H1 (cell line): ENCODE measurements at regions not wholly inside any gene's neighbourhood (a gene's known extent, or its start where the extent isn't known, plus 50 kb on each side); places are given as distances from the start of the nearest gene placed in this dataset.

Experiments used
- CTCF ChIA-PET: fragments of 300-600 bp; sonication (Branson Sonifier 250); formaldehyde crosslinking; loops from one replicate; lab custom pipeline; 2021; ENCODE audit not compliant: partially characterized antibody; lab: Charles Lee
- POLR2A ChIA-PET: fragments of 300-600 bp; sonication (Branson Sonifier 250); formaldehyde crosslinking; loops from one replicate; lab custom pipeline; 2021; ENCODE audit warnings: inconsistent platforms; ENCODE audit not compliant: partially characterized antibody; lab: Charles Lee
- DNase-seq, 2 experiments: peaks; one replicate each; pipeline versions ENCODE4 v3.0.0 to v3.0.0-alpha.2; 2010 to 2022; ENCODE audit warnings: low spot score in 2 of 2, low read depth in 1 of 2, mixed read lengths in 1 of 2
- FAIRE-seq: peaks from 2 replicates; lab custom pipeline; 2011; peaks lifted over from hg19 to GRCh38; lab: Jason Lieb, UNC
- H2AFZ ChIP-seq: 2 replicates; pipeline ENCODE4 v1.8.1; 2012; ENCODE audit warnings: low read length, inconsistent platforms
- H2AK5ac ChIP-seq: 2 replicates; pipeline ENCODE4 v1.6.1; 2013; ENCODE audit warnings: low read depth, low read length
- H2BK120ac ChIP-seq: replicated peaks from 2 replicates; pipeline ENCODE3; 2013; ENCODE audit warnings: low read depth, low read length, inconsistent platforms
- H2BK12ac ChIP-seq: 2 replicates; pipeline ENCODE4 v1.6.1; 2013; ENCODE audit warnings: low read depth, low read length
- H2BK15ac ChIP-seq: 2 replicates; pipeline ENCODE4 v1.6.1; 2013; ENCODE audit warnings: low read length
- H2BK20ac ChIP-seq: 2 replicates; pipeline ENCODE4 v1.6.1; 2013; ENCODE audit warnings: low read length
- H2BK5ac ChIP-seq: 2 replicates; pipeline ENCODE4 v1.6.1; 2013; ENCODE audit warnings: low read depth, low read length
- H3K14ac ChIP-seq: 2 replicates; pipeline ENCODE4 v1.6.1; 2013; ENCODE audit warnings: inconsistent platforms; ENCODE audit not compliant: insufficient read length
- H3K18ac ChIP-seq: 2 replicates; pipeline ENCODE4 v1.6.1; 2013; ENCODE audit warnings: low read length; ENCODE audit errors: extremely low read depth
- H3K23ac ChIP-seq: 2 replicates; pipeline ENCODE4 v1.6.1; 2013; ENCODE audit warnings: inconsistent platforms; ENCODE audit not compliant: insufficient read length
- H3K23me2 ChIP-seq: 2 replicates; pipeline ENCODE4 v1.6.1; 2013; ENCODE audit warnings: low read depth, low read length
- H3K27ac ChIP-seq: 2 replicates; pipeline ENCODE4 v1.6.1; 2011; ENCODE audit warnings: low read depth, low read length, inconsistent platforms
- H3K27me3 ChIP-seq, 4 experiments: replicated peaks in 1 of 4; 1 replicate in 1 of 4; 2 replicates in 3 of 4; pipeline versions ENCODE4 v1.6.1 to v1.8.1; 2011 to 2013; ENCODE audit warnings: low read length in 3 of 4, mild to moderate bottlenecking in 3 of 4, inconsistent platforms in 2 of 4, mixed read lengths in 2 of 4, moderate library complexity in 1 of 4; ENCODE audit not compliant: control insufficient read depth in 3 of 4, insufficient read depth in 3 of 4; ENCODE audit errors: extremely low read depth in 1 of 4
- H3K36me3 ChIP-seq, 4 experiments: 2 replicates each; pipeline versions ENCODE4 v1.6.1 to v1.8.1; 2011 to 2013; ENCODE audit warnings: mild to moderate bottlenecking in 4 of 4, low read length in 3 of 4, moderate library complexity in 2 of 4, control low read depth in 1 of 4, inconsistent platforms in 1 of 4; ENCODE audit not compliant: insufficient read depth in 4 of 4, control insufficient read depth in 2 of 4
- H3K4ac ChIP-seq: replicated peaks from 2 replicates; pipeline ENCODE3; 2013; ENCODE audit warnings: low read length, low read depth, mixed read lengths, inconsistent platforms; ENCODE audit not compliant: insufficient read length
- H3K4me1 ChIP-seq, 4 experiments: replicated peaks in 1 of 4; 1 replicate in 1 of 4; 2 replicates in 3 of 4; pipeline versions ENCODE4 v1.6.1 to v1.8.1; 2011 to 2013; ENCODE audit warnings: low read length in 3 of 4, inconsistent platforms in 2 of 4, mixed read lengths in 1 of 4; ENCODE audit not compliant: insufficient read depth in 4 of 4, control insufficient read depth in 3 of 4
- H3K4me2 ChIP-seq, 2 experiments: 2 replicates each; pipeline versions ENCODE4 v1.6.1 to v1.8.1; 2011 to 2013; ENCODE audit warnings: low read depth in 2 of 2, low read length in 2 of 2, control low read depth in 1 of 2, inconsistent platforms in 1 of 2, mild to moderate bottlenecking in 1 of 2; ENCODE audit not compliant: insufficient read depth in 1 of 2
- H3K4me3 ChIP-seq, 4 experiments: fragments of 200-600, 300-600 bp in 1 of 4; sonication (generic), shearing (Covaris generic), sonication (Bioruptor Twin) in 1 of 4; 2 replicates each; pipeline versions ENCODE4 v1.5.1 to v1.8.1; 2011 to 2016; ENCODE audit warnings: low read length in 4 of 4, low read depth in 3 of 4, control low read depth in 2 of 4, inconsistent platforms in 2 of 4, mild to moderate bottlenecking in 2 of 4, mixed read lengths in 1 of 4, moderate library complexity in 1 of 4; ENCODE audit not compliant: insufficient read depth in 2 of 4; ENCODE audit errors: extremely low read depth in 1 of 4
- H3K56ac ChIP-seq: replicated peaks from 2 replicates; pipeline ENCODE3; 2013; ENCODE audit warnings: low read depth, mild to moderate bottlenecking, mixed read lengths, low read length, inconsistent platforms; ENCODE audit not compliant: insufficient read length
- H3K79me1 ChIP-seq: 2 replicates; pipeline ENCODE4 v1.6.1; 2013; ENCODE audit warnings: low read depth, low read length, control low read depth
- H3K79me2 ChIP-seq, 2 experiments: 2 replicates each; pipeline versions ENCODE4 v1.6.1 to v1.8.1; 2012 to 2013; ENCODE audit warnings: low read length in 2 of 2, mild to moderate bottlenecking in 2 of 2, inconsistent platforms in 1 of 2; ENCODE audit not compliant: insufficient read depth in 2 of 2, control insufficient read depth in 1 of 2
- H3K9ac ChIP-seq, 4 experiments: replicated peaks in 1 of 4; 1 replicate in 1 of 4; 2 replicates in 3 of 4; pipeline versions ENCODE4 v1.6.1 to v1.8.1; 2011 to 2013; ENCODE audit warnings: low read depth in 3 of 4, low read length in 3 of 4, control low read depth in 2 of 4, mild to moderate bottlenecking in 2 of 4, moderate library complexity in 2 of 4, inconsistent platforms in 1 of 4; ENCODE audit errors: extremely low read depth in 1 of 4
- H3K9me3 ChIP-seq, 2 experiments: 2 replicates each; pipeline versions ENCODE4 v1.6.1 to v1.8.1; 2012 to 2013; ENCODE audit warnings: mild to moderate bottlenecking in 2 of 2, moderate library complexity in 2 of 2, control low read depth in 1 of 2, inconsistent platforms in 1 of 2, low read depth in 1 of 2, low read length in 1 of 2, mixed read lengths in 1 of 2; ENCODE audit not compliant: insufficient read depth in 2 of 2
- H4K20me1 ChIP-seq, 2 experiments: replicated peaks in 1 of 2; 2 replicates each; pipeline versions ENCODE3 to v1.8.1; 2011 to 2013; ENCODE audit warnings: inconsistent platforms in 2 of 2, low read length in 2 of 2, mild to moderate bottlenecking in 1 of 2; ENCODE audit not compliant: insufficient read depth in 2 of 2, control insufficient read depth in 1 of 2
- H4K5ac ChIP-seq: 2 replicates; pipeline ENCODE4 v1.6.1; 2013; ENCODE audit warnings: low read length, low read depth, mixed read lengths, inconsistent platforms; ENCODE audit not compliant: insufficient read length
- H4K8ac ChIP-seq: 2 replicates; pipeline ENCODE4 v1.8.0; 2013; ENCODE audit warnings: mild to moderate bottlenecking, moderate library complexity, low read length, inconsistent platforms; ENCODE audit not compliant: insufficient read depth; ENCODE audit errors: extremely low read depth
- H4K91ac ChIP-seq: replicated peaks from 2 replicates; pipeline ENCODE3; 2013; ENCODE audit warnings: low read length, mixed read lengths, inconsistent platforms; ENCODE audit not compliant: insufficient read length
- BCL11A ChIP-seq, 2 experiments: IDR thresholded peaks; one replicate each; pipeline ENCODE4 v1.6.1; 2011; ENCODE audit warnings: low read depth in 2 of 2, low read length in 2 of 2, mild to moderate bottlenecking in 2 of 2
- CEBPB ChIP-seq: IDR thresholded peaks from 2 replicates; pipeline ENCODE4 v1.6.1; 2012; ENCODE audit warnings: low read depth, low read length
- EZH2 ChIP-seq: fragments of 200-600 bp; sonication (generic); IDR thresholded peaks from 2 replicates; pipeline ENCODE4 v1.7.1; 2012; ENCODE audit warnings: low read depth, mild to moderate bottlenecking, moderate library complexity, low read length, inconsistent platforms; ENCODE audit not compliant: severe bottlenecking
- GABPA ChIP-seq: IDR thresholded peaks from 2 replicates; pipeline ENCODE4 v1.6.1; 2011; ENCODE audit warnings: mild to moderate bottlenecking, low read length, moderate library complexity, borderline replicate concordance; ENCODE audit not compliant: insufficient read depth
- HDAC2 ChIP-seq, 2 experiments: fragments of 300-600 bp in 1 of 2; sonication (generic) in 1 of 2; IDR thresholded peaks; 2 replicates each; pipeline ENCODE4 v1.6.1; 2011 to 2012; ENCODE audit warnings: low read depth in 2 of 2, low read length in 2 of 2, mild to moderate bottlenecking in 2 of 2, moderate library complexity in 2 of 2, borderline replicate concordance in 1 of 2, inconsistent platforms in 1 of 2
- POLR2AphosphoS5 ChIP-seq: IDR thresholded peaks from 2 replicates; pipeline ENCODE4 v1.6.1; 2011; ENCODE audit warnings: low read depth, low read length
- RNF2 ChIP-seq: fragments of 200-900, 300-1000 bp; sonication (generic); IDR thresholded peaks from 2 replicates; pipeline ENCODE4 v1.7.1; 2016; ENCODE audit warnings: borderline replicate concordance, low read depth, mild to moderate bottlenecking, antibody characterized with exemption, low read length; ENCODE audit not compliant: poor library complexity, severe bottlenecking; ENCODE audit errors: missing control alignments
- SIRT6 ChIP-seq: IDR thresholded peaks from one replicate; pipeline ENCODE4 v1.7.1; 2012; ENCODE audit warnings: low read length, inconsistent platforms
- SP4 ChIP-seq: IDR thresholded peaks from 2 replicates; pipeline ENCODE4 v1.6.1; 2012; ENCODE audit warnings: low read length, inconsistent platforms
- TAF1 ChIP-seq: IDR thresholded peaks from 2 replicates; pipeline ENCODE4 v1.6.1; 2011; ENCODE audit warnings: mild to moderate bottlenecking, low read depth, low read length
- TBP ChIP-seq: IDR thresholded peaks from 2 replicates; pipeline ENCODE4 v1.6.1; 2011; ENCODE audit warnings: low read depth, low read length, improper control_type of control experiment
- WGBS, 2 experiments: shearing (Covaris generic) in 1 of 2; methylation state at CpG; one replicate each; pipeline versions ENCODE4 v1.1.6 to v1.1.7; 2013 to 2015; ENCODE audit warnings: low lambda C conversion rate in 2 of 2, mixed read lengths in 2 of 2, inconsistent platforms in 1 of 2, low coverage in 1 of 2, missing lambda C conversion rate in 1 of 2; ENCODE audit not compliant: insufficient replicate concordance in 2 of 2, insufficient coverage in 1 of 2, insufficient read length in 1 of 2; ENCODE audit errors: extremely low coverage in 1 of 2, missing lambda C conversion rate in 1 of 2; 5-methylcytosine and 5-hydroxymethylcytosine counted together
- TF ChIP-seq, protein P1 (sequence below): IDR thresholded peaks from 2 replicates; pipeline ENCODE4 v1.6.1; 2012; ENCODE audit warnings: inconsistent platforms

DNA sequence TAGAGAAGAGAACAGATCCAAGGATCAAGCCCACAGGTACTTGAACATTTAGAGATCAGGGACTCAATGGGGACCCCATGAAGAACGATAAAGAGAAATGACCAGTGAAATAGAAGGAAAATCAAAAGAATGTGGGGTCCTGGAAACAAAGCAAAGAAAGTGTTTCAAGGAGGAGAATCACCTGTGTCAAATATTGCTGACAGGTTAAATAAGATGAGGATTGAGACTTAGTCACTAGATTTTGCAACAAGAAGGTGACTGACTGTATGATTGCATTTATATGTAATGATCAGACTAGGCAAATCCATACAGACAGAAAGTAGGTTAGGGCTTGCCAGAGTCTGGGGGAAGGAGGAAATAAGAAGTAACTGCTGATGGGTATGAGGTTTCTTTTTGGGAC lies 254.9 kb upstream of the NPY start:
- H3K56ac ChIP-seq: no peak overlapping the region
- H2BK120ac ChIP-seq: no peak overlapping the region
- ChIA-PET CTCF (no interaction called here), POLR2A (no interaction called here)
- H2BK5ac ChIP-seq: no peak overlapping the region
- H3K4me3 ChIP-seq: no peak overlapping the region
- no peak overlapping the region for H4K5ac ChIP-seq
- H2BK12ac ChIP-seq: no peak overlapping the region
- no peak overlapping the region for H2BK20ac ChIP-seq
- H3K23me2 ChIP-seq: peaks cover 4% of the 10 kb centered on the region; the same call in 1 of the 2 replicates
- no peak overlapping the region for H2AK5ac ChIP-seq
- H3K79me2 ChIP-seq: no peaks in the 10 kb centered on the region
- no peak overlapping the region for H2AFZ ChIP-seq
- no peaks in the 10 kb centered on the region for H3K79me1 ChIP-seq
- peaks cover 0 to 14% (median 4%) of the 10 kb centered on the region in 4 experiments; a peak in 3 of 7 replicates for H3K4me1 ChIP-seq
- TF ChIP-seq SP4 (no peak), RNF2 (no peak), CEBPB (no peak), TAF1 (no peak), HDAC2 (IDR thresholded peaks at IDR 0.05; ENCODE audit: borderline replicate concordance in 1 of 2, low read depth in 2 of 2, low read length in 2 of 2) (no peak), POLR2AphosphoS5 (no peak), TBP (no peak), SIRT6 (no peak), EZH2 (no peak), GABPA (no peak), BCL11A (IDR thresholded peaks at IDR 0.05; ENCODE audit: low read depth in 2 of 2, low read length in 2 of 2) (no peak)
- TF ChIP-seq, protein P1, sequence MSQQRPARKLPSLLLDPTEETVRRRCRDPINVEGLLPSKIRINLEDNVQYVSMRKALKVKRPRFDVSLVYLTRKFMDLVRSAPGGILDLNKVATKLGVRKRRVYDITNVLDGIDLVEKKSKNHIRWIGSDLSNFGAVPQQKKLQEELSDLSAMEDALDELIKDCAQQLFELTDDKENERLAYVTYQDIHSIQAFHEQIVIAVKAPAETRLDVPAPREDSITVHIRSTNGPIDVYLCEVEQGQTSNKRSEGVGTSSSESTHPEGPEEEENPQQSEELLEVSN: no peak
- no peak overlapping the region for H3K23ac ChIP-seq
- no peaks in the 10 kb centered on the region for H3K27me3 ChIP-seq
- no peak for FAIRE-seq
- no peaks in the 10 kb centered on the region for H3K9me3 ChIP-seq
- no peak overlapping the region for H3K4ac ChIP-seq
- no peak overlapping the region for H4K8ac ChIP-seq
- no peaks in the 10 kb centered on the region for H4K20me1 ChIP-seq
- WGBS, 2 experiments: 84% methylated on average over 1 of the region's 1 CpG; no CpG with 5 or more reads in 1 of the 2 experiments
- H3K18ac ChIP-seq: no peak overlapping the region
- no peak overlapping the region for H3K4me2 ChIP-seq
- H3K36me3 ChIP-seq: no peaks in the 10 kb centered on the region
- DNase-seq: no peak
- no peak overlapping the region for H2BK15ac ChIP-seq
- no peak overlapping the region for H4K91ac ChIP-seq
- H3K9ac ChIP-seq: no peak overlapping the region
- H3K27ac ChIP-seq: no peak overlapping the region
- H3K14ac ChIP-seq: no peak overlapping the region
